Ishikawa (cell line): ENCODE measurements at regions not wholly inside any gene's neighbourhood (a gene's known extent, or its start where the extent isn't known, plus 50 kb on each side); places are given as distances from the start of the nearest gene placed in this dataset.

Experiments used
- CEBPB ChIP-seq: IDR thresholded peaks from 2 replicates; pipeline ENCODE4 v1.6.1; 2012
- CREB1 ChIP-seq: IDR thresholded peaks from 2 replicates; pipeline ENCODE4 v1.6.1; 2012; ENCODE audit warnings: low read depth
- EGR1 ChIP-seq: IDR thresholded peaks from 2 replicates; pipeline ENCODE4 v1.6.1; 2012
- EP300 ChIP-seq: IDR thresholded peaks from 2 replicates; pipeline ENCODE4 v1.6.1; 2012; ENCODE audit warnings: borderline replicate concordance
- FOXM1 ChIP-seq: IDR thresholded peaks from 2 replicates; pipeline ENCODE4 v1.6.1; 2012; ENCODE audit warnings: low read depth, borderline replicate concordance
- NFIC ChIP-seq: IDR thresholded peaks from 2 replicates; pipeline ENCODE4 v1.6.1; 2012
- RAD21 ChIP-seq: IDR thresholded peaks from 2 replicates; pipeline ENCODE4 v1.6.1; 2012; ENCODE audit warnings: low read depth
- TAF1 ChIP-seq: IDR thresholded peaks from 2 replicates; pipeline ENCODE4 v1.6.1; 2012; ENCODE audit warnings: low read depth, mild to moderate bottlenecking
- TCF12 ChIP-seq: IDR thresholded peaks from 2 replicates; pipeline ENCODE4 v1.6.1; 2012; ENCODE audit warnings: low read depth
- TEAD4 ChIP-seq: IDR thresholded peaks from 2 replicates; pipeline ENCODE4 v1.6.1; 2012
- YY1 ChIP-seq: IDR thresholded peaks from 2 replicates; pipeline ENCODE4 v1.6.1; 2012; ENCODE audit warnings: low read depth
- ZBTB7A ChIP-seq: IDR thresholded peaks from 2 replicates; pipeline ENCODE4 v1.6.1; 2012; ENCODE audit warnings: low read depth
- TF ChIP-seq, protein P1 (sequence below): IDR thresholded peaks from 2 replicates; pipeline ENCODE4 v1.6.1; 2012
- TF ChIP-seq, protein P2 (sequence below): IDR thresholded peaks from 2 replicates; pipeline ENCODE4 v1.6.1; 2012; ENCODE audit warnings: low read depth, mild to moderate bottlenecking
- TF ChIP-seq, protein P3 (sequence below): IDR thresholded peaks from 2 replicates; pipeline ENCODE4 v1.6.1; 2012

DNA sequence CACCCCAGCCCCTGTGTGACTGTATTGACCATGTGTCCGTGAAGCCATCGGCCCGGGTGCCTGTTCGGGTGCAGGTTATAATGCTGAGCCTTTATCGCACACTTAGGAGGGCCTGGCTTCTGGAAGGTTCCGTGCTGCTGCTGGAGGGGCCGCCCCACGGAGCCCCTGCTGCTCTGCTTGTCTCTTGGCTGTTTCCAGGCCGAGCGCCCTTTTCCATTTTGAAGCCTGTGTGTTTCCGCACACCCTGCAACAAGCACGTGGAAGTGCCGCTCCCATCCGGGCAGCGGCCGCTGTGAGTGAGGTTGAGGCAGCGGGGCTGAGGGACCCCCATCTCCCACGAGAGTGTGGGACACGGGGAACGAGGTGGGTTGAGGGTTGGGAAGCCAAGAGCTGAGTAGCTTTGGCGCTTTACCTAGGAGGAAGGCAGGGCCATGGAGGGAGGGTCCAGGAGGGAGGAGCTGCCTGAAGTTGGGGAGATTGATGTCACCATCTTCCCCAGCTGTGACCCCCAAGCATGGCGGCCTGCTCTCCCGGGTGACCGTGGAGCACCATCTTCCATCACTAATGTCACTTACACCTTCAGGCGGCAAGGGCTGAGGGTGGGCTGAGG, 200.1 kb upstream of the GSE1 start:
- TF ChIP-seq FOXM1 = no peak
- no peak for TF ChIP-seq ZBTB7A
- TF ChIP-seq, protein P1, sequence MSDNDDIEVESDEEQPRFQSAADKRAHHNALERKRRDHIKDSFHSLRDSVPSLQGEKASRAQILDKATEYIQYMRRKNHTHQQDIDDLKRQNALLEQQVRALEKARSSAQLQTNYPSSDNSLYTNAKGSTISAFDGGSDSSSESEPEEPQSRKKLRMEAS = no peak
- TF ChIP-seq, protein P2, sequence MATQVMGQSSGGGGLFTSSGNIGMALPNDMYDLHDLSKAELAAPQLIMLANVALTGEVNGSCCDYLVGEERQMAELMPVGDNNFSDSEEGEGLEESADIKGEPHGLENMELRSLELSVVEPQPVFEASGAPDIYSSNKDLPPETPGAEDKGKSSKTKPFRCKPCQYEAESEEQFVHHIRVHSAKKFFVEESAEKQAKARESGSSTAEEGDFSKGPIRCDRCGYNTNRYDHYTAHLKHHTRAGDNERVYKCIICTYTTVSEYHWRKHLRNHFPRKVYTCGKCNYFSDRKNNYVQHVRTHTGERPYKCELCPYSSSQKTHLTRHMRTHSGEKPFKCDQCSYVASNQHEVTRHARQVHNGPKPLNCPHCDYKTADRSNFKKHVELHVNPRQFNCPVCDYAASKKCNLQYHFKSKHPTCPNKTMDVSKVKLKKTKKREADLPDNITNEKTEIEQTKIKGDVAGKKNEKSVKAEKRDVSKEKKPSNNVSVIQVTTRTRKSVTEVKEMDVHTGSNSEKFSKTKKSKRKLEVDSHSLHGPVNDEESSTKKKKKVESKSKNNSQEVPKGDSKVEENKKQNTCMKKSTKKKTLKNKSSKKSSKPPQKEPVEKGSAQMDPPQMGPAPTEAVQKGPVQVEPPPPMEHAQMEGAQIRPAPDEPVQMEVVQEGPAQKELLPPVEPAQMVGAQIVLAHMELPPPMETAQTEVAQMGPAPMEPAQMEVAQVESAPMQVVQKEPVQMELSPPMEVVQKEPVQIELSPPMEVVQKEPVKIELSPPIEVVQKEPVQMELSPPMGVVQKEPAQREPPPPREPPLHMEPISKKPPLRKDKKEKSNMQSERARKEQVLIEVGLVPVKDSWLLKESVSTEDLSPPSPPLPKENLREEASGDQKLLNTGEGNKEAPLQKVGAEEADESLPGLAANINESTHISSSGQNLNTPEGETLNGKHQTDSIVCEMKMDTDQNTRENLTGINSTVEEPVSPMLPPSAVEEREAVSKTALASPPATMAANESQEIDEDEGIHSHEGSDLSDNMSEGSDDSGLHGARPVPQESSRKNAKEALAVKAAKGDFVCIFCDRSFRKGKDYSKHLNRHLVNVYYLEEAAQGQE = no peak
- no peak for TF ChIP-seq NFIC
- no peak for TF ChIP-seq TCF12
- no peak for TF ChIP-seq CREB1
- no peak for TF ChIP-seq TAF1
- TF ChIP-seq CEBPB = no peak
- TF ChIP-seq YY1 = no peak
- no peak for TF ChIP-seq EP300
- TF ChIP-seq TEAD4 = no peak
- no peak for TF ChIP-seq RAD21
- no peak for TF ChIP-seq EGR1
- TF ChIP-seq, protein P3, sequence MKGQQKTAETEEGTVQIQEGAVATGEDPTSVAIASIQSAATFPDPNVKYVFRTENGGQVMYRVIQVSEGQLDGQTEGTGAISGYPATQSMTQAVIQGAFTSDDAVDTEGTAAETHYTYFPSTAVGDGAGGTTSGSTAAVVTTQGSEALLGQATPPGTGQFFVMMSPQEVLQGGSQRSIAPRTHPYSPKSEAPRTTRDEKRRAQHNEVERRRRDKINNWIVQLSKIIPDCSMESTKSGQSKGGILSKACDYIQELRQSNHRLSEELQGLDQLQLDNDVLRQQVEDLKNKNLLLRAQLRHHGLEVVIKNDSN = no peak

DNA sequence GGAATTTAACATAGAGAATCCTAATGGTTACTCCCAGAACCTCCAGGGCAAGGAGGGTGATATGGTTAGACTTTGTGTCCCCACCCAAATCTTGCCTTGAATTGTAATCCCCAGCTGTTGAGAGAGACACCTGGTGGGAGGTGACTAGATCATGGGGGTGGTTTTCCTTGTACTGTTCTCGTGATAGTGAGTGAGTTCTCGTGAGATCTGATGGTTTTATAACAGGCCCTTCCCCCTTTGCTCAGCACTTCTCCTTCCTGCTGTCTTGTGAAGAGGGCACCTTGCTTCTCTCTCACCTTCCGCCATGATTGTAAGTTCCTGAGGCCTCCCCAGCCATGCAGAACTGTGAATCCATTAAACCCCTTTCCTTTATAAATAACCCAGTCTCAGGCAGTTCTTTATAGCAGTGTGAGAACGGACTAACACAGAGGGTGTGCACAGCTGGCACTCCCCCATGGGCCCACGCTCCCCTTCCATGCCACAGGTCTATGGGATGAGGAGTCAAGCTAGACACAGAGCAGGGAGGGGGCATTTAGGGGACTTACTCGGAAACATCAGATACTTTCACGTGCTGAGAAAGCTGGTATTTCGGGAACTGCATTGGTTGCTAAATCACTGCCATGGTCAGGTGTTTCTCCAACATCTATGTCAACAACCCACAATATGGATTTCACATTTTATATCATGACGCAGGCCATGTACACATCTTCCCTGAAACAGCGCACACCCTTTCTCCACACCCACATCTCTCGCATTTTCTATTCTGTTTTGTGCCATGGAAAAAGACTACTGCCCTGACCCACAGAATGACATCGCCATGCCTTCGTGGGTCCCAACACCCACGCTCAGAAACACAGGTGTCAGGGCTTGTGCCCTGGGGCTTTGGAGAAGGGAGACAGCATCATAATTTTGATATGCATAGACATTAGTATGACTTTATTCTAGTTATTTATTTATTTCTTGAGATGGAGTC, 199.1 kb upstream of the GSE1 start:
- TF ChIP-seq CEBPB (no peak), EGR1 (no peak), RAD21 (no peak), FOXM1 (no peak), EP300 (no peak), ZBTB7A (no peak), NFIC (no peak)
- TF ChIP-seq, protein P2 = no peak

DNA sequence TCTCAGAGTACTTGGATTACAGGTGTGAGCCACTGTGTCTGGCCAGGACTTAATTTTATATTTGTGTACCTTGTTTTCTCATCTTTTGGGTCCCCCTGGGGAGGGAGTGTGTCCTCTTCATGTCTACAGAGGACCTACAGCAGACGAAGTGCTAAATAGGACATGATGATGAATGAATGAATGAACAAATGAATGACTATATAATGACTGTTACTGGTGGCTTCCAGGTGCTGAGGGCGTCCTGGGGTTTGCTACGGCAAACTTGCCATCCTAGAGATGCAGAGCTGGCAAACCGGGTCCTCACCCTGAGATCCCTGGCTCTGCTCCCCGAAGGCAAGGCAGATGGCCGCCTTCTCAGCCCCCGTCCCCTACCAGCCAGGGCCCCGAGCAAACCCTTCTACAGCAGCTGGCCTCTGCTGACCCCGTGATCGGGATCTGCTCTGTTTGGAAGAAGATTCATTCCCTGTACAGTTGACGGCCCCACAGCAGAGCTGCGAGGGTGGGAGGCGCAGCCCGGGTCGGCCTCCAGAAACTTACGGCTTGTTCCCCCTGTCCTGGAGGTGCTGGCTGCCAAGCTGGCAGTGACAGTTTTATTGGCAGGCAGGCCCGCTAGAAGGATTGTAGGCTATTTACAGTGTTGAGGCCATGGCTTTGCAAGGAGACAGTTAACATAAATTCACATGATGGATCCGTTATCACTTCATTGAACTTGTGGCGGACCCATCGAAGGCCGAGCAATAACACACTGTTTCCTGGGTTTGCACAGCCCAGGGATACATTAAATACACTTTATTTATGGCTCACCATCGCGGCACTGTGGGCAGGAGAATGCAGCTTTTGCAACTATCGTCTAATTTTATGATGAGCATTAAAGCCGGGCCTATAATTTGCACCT, 197.7 kb upstream of the GSE1 start:
- TF ChIP-seq EGR1 (no peak), TEAD4 (no peak), NFIC (no peak), ZBTB7A (no peak), EP300 (no peak), CREB1 (no peak), CEBPB (no peak), TAF1 (no peak), TCF12 (no peak), RAD21 (no peak)
- TF ChIP-seq, protein P3 = no peak
- TF ChIP-seq, protein P1 = no peak
- TF ChIP-seq, protein P2 = no peak
